ENCODE measurements at regions not wholly inside any gene's neighbourhood (a gene's known extent, or its start where the extent isn't known, plus 50 kb on each side); places are given as distances from the start of the nearest gene placed in this dataset.

DNA sequence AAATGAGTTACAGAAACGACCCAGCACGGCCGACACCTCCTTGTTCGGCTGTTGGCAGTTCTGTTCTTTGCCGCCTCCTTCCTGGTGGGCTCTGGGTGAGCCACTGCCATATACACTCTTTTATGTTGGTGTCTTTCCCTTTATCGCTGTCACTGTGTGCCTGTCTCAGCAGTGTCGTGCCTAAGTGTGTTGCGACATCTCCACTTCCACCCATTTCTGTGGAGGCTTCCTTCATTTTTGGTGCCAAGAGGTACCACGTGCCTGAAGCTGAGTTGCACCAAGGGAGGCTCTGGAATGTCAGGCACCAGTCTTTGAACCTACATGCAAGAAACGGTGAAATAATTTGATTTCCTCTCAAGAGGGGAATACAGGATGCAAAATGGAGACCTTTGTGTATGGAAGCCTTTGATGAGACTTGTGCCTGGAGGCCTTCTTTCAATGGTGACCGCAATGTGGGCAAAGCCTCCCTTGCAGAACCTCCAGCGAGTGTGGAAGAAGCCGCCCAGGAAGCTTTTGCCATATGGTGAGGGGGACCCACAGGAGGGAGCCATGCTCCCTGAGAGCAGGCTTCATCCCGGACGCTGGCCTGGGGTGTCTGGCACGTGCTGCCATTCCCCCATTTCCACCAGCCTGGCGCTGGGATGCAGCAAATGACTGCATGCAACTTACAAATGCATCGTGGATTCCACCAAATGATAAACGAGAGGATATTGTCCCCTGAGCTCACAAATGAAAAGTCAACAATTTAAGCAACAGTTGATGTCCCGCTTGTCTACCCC is 136.2 kb downstream of the TEX29 start:
- DNase-seq, result no peak

DNA sequence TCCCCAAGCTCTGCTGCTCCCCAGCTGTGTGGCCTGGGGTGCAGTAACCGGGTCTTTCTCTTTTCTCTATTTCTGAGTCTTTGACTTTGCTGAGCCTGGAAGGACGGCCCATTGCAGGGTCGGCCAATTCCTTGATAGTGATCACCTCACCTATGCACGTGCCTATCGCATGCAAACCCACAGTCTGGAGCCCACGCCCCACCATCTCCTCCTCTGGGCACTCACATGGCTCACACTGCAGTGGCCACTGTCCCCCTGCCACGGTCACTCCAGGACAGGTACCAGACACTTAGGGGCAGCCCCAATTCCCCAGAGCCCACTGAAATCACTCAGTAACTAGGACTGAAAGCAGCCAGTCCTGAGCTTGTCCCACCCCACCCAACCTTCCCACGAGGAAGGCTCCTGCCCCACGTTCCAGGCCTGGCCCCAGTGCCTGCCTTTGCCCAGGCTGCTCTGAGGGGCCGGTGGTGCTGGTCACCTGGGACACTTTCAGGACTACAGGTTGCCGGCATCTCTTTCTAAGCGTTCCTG is 137.6 kb downstream of the TEX29 start:
- DNase-seq, result no peak

DNA sequence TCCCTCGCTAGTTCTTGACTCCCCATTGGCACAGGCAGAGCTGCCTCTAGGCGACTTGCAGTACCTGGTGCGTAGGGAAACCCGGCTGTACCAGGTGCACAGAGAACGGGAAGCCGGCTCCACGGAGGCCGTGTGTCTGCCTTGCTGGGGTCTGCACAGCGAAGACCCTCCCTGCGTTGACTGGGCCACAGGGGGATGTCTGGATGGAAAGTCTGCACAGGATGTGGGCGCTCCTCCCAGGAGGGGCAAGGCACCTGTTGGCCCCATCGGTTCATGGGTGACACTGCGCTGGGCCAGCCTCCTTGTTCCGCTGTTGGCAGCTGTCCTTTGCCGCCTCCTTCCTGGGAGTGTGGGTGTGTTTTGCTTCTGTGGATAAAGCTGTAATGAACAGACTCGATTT is 138.3 kb downstream of the TEX29 start:
- no peak for DNase-seq

DNA sequence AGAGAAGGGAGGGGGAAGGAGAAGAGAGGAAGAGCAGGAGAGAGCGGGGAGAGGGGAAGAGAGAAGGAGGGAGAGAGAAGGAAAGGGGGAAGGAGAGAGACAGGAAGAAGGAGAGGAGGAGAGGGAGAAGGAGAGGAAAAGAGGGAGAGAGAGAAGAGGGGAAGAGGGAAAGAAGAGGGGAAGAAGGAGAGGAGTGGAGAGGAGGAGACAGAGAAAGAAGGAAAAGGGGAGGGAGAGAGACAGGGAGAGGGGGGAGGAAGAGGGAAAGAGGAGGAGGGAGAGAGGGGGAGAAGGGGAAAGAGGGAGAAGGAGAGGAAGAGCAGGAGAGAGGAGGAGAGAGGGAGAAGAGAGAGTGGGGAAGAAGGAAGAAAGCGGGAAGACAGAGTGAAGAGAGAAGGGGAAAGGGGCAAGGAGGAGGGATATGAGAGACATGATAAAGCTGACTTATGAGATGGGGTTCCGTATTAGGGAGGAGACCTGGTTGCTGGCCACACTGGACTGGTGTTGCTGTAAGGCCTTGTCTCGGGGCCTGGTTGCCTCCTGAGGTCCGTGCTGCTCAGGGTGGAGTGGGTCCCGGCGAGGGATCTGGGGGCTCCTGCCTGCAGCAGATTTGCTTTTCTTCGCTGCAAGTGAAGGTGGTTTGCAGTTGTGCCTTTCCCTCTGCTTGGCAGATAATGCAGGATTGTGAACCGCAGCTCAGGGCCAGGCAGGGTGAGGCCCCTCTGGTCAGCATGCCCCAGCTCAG is 139.5 kb downstream of the TEX29 start:
- no peak for DNase-seq

DNA sequence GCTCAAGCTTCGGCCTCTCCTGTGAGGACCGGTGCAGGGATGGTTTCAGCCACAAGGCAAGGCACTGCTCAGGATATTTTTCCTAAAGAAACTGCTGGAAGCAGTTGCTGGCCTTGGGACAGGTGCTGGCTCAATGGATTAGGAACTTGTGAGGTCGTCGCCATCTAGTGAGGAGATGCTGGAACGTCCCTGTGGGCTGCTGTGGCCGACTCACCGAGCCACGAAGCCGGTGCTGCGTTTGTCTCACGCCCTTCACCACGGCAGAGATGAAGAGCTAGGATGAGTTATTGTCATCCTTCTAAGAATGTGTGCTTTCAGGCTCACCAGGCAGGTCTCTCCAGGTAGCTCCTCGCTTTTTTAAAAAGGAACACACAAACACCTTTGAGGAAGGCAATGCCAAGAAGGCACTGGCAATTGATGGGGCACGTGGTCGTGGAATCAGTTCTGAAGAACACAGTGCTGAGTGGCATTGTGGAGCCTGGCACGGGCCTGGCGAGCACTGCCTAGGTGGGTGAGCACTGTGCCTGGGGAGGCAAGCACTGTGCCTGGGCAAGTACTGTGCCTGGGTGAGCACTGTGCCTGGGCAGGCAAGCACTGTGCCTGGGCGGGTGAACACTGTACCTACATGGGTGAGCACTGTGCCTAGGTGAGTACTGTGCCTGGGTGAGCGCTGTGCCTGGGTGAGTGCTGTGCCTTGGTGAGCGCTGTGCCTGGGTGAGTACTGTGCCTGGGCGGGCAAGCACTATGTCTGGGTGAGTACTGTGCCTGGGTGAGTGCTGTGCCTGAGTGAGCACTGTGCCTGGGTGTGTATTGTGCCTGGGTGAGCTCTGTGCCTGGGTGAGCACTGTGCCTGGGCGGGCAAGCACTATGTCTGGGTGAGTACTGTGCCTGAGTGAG is 140.4 kb downstream of the TEX29 start:
- DNase-seq, result no peak

DNA sequence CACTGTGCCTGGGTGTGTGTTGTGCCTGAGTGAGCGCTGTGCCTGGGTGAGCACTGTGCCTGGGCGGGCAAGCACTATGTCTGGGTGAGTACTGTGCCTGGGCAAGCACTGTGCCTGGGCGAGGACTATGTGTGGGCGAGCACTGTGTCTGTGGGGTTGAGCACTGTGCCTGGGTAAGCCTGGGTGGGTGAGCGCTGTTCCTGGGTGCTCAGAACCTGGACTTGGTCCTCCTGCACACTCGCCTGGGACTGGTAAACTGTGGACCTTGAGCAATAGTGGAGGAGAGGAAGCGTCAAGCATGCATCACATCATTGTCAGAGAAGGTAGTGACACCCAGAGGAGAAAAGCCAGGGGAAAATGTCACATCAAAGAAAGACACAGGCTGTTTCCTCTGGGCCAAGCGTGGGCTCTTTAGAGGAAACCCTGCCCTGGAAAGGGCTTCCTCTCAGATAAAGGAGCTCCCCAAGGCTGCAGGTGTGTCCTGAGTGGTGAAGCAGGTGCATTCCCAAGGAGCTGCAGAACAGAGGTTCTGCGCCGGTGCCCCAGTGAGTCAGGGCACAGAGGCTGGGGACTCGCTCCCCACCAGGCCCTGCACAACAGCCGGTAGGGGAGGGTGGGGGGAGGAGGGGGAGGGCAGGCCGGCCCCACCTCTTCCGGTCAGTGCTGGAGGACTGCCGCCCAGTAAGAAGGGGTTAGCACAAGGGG is 141.2 kb downstream of the TEX29 start:
- no peak for DNase-seq

DNA sequence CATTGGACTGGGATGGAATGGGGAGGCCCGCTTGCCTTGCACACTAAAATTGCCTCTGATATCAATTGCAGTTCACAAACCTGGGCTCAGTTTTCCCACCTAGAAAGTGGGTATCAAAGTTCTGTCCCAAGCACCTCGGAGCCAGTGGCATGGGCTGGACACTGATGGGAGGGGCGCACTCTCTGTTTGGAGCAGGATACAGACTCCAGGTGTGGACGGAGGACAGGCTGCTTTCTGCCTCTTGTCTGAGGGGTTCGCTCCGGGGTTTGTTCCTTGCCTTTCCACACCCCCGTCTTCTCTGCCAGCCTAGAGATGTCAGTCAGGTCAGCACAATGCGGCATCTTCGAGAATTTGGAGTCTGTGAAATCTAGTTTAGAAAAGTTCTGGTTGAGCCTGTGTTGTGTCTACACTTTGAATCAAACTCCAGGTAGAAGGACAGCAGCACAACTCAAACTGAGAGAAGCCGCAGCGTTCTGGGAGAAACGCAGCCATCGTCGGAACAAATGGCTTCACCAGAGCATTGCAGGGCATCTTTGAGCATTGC is 141.9 kb downstream of the TEX29 start:
- no peak for DNase-seq

DNA sequence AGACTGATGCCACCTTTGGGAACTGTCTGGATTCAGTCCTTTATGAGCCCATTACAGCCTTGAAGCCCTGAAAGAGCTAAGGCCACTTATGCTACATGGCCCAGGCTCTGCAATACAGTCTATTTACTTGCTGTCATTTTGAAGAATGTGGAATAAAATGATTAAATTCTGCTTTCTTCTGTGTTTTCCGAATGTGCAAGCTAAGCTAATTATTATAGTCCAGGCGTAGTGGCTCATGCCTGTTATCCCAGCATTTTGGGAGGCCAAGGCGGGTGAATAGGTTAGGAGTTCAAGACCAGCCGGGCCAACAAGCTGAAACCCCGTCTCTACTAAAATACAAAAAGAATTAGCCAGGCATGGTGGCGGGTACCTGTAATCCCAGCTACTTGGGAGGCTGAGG is 142.5 kb downstream of the TEX29 start:
- no peak for DNase-seq

DNA sequence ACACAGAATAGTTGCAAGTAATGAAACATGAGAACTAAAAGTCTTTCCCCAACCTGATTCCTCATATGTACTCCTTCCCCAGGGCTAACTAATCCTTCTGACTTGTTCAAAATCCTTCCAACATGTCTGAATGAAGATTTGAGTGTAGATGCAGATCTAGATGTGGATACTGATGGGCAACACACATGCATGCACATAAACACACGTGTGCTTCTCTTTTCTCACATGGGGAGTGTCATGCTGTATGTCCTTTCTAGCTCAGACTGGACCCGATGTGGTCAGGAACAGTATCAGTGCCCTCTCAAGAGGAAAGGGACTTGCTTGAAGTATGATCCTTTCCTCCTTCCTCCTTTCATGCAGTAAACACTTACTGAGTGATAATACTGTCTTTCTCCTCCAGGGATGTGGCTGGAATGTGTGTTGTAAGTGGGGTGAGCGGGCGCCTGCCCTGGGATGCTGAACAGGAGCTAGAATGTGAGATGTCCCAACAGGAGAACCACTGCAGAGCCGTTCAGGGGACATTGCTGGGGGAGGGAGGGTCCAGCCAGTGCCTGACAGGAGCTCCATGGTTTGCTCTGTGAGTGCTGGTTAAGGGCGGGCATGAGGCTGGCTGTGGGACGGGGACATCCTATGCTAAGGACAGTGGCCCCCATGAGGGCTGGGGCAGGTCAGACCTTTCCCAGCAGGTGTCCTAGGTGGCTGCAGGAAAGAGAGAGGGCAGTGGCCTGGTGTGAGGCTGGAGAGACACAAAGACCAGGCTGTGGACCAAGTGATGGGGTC is 146.9 kb downstream of the TEX29 start:
- DNase-seq, result no peak

DNA sequence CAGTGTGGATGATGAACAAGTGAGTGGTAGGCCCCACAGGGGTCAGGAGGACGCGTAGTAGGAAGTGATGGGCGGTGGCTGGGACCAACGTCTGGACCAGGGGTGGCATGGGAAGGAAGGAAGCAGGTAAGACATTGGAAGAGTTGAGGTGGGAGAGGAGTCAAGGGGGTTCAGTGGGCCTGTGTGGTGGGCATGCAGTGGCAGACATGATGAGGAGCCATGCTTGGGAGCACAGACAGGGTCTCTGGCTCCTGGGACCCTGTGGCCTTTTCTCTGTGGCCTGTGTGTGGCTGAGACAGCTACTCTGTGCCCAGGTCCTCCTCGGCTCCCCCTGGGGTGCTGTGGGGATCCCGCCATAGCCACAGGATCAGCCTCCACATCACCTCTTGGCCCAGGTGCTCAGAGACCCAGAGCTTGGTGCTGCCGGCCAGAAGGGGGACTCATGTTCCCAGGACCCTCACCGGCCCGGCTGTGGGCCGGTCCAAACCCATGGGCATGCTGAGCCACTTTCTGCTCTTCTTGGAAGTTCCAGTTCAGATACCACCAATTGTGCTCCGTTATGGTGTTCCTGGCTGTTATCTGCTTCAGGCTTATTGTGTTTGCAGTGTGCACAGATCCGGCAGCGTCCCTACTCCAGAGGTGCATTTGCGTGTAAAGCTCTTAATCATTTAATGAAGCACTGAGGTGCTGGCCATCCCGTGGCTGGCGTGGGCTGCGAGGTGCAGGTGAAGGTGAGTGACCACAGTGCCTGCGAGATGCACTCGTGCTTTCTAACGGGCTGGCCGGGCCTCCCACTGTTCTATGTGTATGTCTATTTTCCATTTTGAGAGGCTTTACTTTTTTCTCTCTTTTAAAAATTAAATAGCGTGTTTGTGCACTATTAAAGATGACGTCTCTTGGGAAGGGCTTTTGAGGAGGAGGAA is 147.9 kb downstream of the TEX29 start:
- DNase-seq, result no peak

DNA sequence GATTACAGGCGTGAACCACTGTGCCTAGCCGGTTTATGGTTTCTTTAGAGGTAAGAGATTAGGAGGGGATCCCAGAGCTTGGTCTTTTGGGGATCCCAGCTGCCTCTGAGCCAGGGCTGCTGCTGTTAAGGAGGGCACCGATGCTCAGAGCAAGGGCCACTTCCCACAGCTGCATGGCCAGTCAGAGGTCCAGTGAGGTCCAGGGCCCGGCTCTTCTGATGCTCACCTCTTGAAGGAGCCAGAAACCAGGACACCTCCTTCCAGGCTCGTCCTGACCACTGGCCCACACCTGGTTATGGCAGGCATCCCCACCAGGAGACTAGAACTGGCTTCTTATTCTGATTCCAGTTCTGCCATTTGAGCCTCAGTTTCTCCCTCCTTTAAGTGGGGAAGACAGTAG is 149.0 kb downstream of the TEX29 start:
- no peak for DNase-seq

DNA sequence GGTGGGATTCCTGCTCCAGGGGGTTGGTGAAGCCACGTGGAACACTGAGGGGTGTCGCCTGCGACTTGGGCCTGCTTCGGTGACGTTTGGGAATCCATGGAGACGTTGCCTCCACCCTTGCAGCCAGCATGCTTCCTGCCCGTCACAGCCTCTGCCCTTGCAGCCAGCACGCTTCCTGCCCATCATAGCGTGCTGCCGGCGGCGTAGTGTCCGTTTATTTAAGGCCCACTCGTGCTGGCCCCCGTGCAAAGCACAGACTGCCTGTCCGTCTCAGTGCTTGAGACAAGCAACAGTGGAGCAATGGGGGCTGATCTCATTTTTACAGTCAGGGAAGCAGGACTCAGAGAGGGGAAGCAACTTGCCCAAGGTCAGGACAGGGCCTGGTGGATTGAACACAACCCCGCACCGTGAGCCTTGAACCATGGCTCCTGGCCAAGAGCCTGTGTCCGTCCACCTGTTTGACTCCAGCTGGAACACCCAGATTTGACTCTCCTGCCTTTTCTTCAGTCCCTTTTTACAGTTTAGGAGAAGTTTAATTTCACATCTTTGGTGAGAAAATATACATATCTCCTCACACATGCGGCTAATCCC is 149.6 kb downstream of the TEX29 start:
- no peak for DNase-seq

DNA sequence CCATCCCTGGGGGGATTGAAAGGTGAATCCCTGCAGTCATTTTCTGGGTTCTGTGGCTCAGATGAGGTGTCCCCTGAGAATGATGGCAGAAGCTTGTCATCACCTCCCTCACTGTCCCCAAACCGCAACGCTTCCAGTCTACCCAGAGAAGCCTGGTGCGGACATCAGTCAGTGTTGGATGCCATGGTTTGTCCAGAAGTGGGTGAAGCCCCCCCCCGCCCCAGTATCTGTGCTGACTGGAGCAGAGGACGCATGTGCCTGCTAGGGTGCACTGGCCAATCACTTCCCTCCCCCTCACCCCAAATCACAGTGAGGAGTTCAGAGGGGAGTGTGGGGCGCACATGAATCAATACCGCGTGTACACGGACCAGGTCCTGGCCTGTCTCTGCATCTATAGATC is 150.5 kb downstream of the TEX29 start:
- no peak for DNase-seq

DNA sequence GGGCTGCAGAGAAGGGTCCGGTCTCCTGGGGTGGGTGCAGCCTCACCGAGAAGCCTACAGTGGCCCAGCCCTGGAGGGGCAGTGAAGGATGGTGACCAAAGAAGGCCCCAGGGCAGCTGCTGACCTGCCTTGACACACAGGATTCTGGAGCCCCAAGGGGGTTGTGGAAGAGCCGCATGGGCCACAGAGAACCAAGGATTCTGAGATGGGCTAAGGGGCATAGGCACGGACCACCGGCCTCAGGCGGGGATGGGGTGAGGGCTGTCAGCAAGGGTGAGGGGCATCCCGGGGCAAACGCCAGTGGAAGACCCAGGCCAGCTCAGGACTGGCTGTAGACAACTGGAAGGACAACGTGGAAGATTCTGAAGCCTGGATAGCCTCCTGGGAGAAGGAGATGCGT is 151.6 kb downstream of the TEX29 start:
- no peak for DNase-seq

DNA sequence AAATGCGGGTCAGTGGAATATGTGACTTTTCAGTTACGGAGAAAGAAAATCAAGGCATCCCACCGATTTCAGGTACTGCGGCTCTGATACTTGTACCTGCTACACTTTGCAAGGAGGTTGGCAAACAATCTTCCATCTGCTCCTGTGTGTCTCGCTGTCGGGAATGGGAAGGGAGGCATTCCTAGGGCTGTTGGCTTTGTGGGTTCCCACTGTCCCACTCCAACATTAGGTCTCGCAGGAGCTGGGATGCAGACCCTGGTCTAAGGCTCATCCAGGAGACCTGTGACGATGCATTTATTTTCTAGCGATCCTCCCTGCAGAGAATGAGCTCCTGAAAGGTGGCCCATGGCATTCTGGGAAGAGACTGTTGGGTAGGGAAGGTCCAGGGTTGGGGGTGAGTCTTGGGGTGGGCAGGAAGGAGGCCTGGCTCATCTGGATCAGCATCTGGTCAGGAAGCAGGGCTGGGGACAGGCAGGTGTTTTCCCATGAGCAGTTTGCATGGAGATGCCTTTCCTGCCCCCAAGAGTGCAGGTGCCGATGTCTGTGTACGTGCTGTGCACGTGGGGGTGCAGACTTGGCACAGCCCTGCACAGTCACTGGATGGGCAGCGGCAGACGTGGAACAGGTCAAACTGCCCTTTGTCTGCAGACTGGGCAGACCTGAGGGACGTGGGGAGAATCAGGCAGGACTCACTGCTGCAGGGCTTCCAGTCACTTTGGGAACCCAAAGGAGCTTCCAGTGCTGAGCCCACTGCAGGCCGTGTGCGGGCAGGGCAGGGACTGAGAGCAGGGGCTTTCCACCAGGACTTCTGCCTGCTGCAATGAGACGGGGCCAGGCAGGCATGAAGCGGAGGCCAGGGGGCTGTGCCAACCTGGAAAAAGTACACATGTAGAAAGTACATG is 152.4 kb downstream of the TEX29 start:
- no peak for DNase-seq

DNA sequence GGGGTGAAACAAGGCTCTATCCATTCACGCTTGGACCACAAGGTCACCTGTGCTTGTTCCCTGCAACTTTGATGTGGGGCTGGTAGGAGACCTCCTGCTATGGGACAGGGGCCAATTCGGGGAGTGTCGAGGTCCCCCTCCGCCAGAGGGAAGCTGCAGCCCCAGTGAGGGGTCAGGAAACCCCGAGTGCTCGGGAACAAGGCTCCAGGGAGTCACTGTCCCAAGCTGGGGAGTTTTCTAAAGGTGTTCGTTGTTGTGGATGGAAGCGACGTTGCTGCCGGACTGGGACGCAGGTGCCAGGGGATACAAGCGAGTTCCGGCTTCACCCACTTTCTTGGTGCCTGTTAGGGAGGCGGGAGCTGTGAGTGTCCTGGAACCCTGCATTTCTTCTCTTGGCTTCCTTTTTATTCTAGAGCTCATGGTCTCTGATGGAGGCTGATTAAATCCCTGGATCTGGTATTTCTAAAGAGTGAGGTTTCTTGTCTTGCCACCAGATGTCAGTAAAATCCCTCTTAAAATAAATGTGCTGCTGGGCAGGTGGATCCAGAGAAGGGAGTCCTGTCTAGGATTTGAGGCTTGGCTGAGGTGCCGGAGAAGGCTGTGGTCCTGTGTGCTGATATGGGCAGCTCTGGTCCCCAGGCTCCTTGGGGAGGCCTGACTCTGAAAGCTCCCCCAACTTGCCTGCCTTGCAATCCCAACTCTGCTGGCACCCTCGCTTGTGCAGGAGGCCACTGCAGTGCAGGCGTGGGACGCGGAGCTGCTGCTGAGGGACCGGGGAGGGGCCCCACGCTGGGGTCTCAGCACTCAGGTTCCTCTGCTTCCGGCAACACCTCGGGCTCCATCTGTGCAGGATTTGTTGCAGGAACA is 153.9 kb downstream of the TEX29 start:
- DNase-seq, result no peak

DNA sequence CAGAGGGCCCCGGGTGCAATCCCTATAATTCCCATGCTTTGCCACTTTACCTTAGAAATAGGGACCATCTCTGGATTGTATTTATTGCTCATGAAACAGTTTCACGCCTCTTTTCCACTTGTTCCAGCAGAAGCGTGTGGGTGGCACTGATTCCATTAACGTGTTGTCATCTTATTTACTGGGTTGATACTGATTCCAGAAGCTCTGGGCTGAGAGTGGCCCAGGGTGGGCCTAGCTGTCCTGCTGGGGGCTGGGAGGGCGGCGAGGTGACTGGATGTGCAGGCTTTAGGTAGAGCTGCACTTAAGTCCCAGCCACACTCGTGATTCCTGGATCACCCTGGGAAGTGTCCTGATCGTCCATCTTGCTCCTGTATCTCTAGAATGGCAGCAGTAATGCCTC is 155.0 kb downstream of the TEX29 start:
- no peak for DNase-seq

DNA sequence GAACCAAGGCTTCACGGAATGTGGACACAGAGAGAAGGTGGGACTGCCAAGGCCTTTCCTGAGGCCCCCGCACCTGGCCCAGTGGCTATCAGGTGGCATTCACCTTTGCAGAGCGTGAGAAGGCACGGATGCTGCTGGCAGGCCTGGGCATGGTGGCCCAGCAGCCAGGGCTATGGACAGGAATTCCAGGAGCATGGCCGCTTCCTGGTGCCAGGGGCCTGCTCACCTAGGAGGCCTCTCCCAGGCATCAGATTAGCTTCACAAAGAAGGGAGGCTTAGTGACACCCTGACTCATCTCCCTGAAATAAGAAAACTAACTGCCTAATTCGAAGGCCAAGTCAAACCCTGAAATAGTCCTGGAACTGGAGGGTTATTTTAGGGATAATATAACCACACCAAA is 155.8 kb downstream of the TEX29 start:
- no peak for DNase-seq
